Neural progenitor cell (in vitro differentiated cells): ENCODE measurements at regions not wholly inside any gene's neighbourhood (a gene's known extent, or its start where the extent isn't known, plus 50 kb on each side); places are given as distances from the start of the nearest gene placed in this dataset.
"Not testable (repeated sequence)": the region's sequence is repeated elsewhere in the genome, so short reads cannot be mapped to it uniquely, and the experiment has no call there.

Experiments used
- DNase-seq: peaks from one replicate; pipeline ENCODE4 v3.0.0-alpha.2; 2016; ENCODE audit warnings: low spot score
- H2AFZ ChIP-seq: fragments of 200-600 bp; sonication (generic); replicated peaks from 2 replicates; pipeline ENCODE4 v1.6.1; 2016; ENCODE audit warnings: antibody characterized with exemption
- H3F3A ChIP-seq: fragments of 200-600 bp; sonication (generic); 2 replicates; pipeline ENCODE4 v1.6.1; 2016; ENCODE audit warnings: antibody characterized with exemption, low read depth
- H3K27ac ChIP-seq: fragments of 200-600 bp; sonication (generic); 2 replicates; pipeline ENCODE4 v1.5.1; 2016; ENCODE audit warnings: mild to moderate bottlenecking
- H3K27me3 ChIP-seq: fragments of 200-600 bp; sonication (generic); 2 replicates; pipeline ENCODE4 v1.6.1; 2016; ENCODE audit warnings: mild to moderate bottlenecking, moderate library complexity
- H3K36me3 ChIP-seq: fragments of 200-600 bp; sonication (generic); 2 replicates; pipeline ENCODE4 v1.5.1; 2016
- H3K4me1 ChIP-seq: fragments of 200-600 bp; sonication (generic); 2 replicates; pipeline ENCODE4 v1.6.1; 2016; ENCODE audit warnings: mixed run types
- H3K4me2 ChIP-seq: fragments of 200-600 bp; sonication (generic); 2 replicates; pipeline ENCODE4 v1.6.1; 2016
- H3K4me3 ChIP-seq: fragments of 200-600 bp; sonication (generic); 2 replicates; pipeline ENCODE4 v1.5.1; 2016
- H3K79me2 ChIP-seq: fragments of 200-600 bp; sonication (generic); 2 replicates; pipeline ENCODE4 v1.6.1; 2016; ENCODE audit warnings: low read depth
- H3K9ac ChIP-seq: fragments of 200-600 bp; sonication (generic); 2 replicates; pipeline ENCODE4 v1.6.1; 2016
- H3K9me3 ChIP-seq: fragments of 200-600 bp; sonication (generic); 2 replicates; pipeline ENCODE4 v1.5.1; 2016; ENCODE audit warnings: low read depth
- H4K20me1 ChIP-seq: fragments of 200-600 bp; sonication (generic); 2 replicates; pipeline ENCODE4 v1.6.1; 2016; ENCODE audit warnings: low read depth
- H3K27ac Mint-ChIP-seq: 3 replicates; pipeline ENCODE4 v1.8.0; 2021; ENCODE audit warnings: mixed read lengths
- H3K27me3 Mint-ChIP-seq: 2 replicates; pipeline ENCODE4 v1.8.0; 2022; ENCODE audit warnings: low read depth, mild to moderate bottlenecking, inconsistent platforms, moderate library complexity, mixed read lengths; ENCODE audit not compliant: insufficient read depth
- H3K36me3 Mint-ChIP-seq: 3 replicates; pipeline ENCODE4 v1.8.0; 2021; ENCODE audit warnings: mixed read lengths
- H3K4me1 Mint-ChIP-seq: 3 replicates; pipeline ENCODE4 v1.8.0; 2021; ENCODE audit warnings: mixed read lengths
- H3K4me3 Mint-ChIP-seq: 3 replicates; pipeline ENCODE4 v1.8.0; 2021; ENCODE audit warnings: mild to moderate bottlenecking, moderate library complexity, mixed read lengths
- H3K9me3 Mint-ChIP-seq: 3 replicates; pipeline ENCODE4 v1.8.0; 2020; ENCODE audit warnings: mixed read lengths
- EZH2 ChIP-seq: fragments of 200-600 bp; sonication (generic); IDR thresholded peaks from 2 replicates; pipeline ENCODE4 v1.6.1; 2017; ENCODE audit warnings: antibody characterized with exemption, mild to moderate bottlenecking, moderate library complexity
- EZH2phosphoT487 ChIP-seq: fragments of 200-600 bp; sonication (generic); IDR thresholded peaks from 2 replicates; pipeline ENCODE4 v1.6.1; 2017; ENCODE audit warnings: antibody characterized with exemption
- TF ChIP-seq, protein P1 (sequence below): fragments of 200-600 bp; sonication (generic); IDR thresholded peaks from 2 replicates; pipeline ENCODE4 v1.5.1; 2017; ENCODE audit warnings: antibody characterized with exemption, mild to moderate bottlenecking

GRCh38 chr4:66123831-66124413 lies 453.6 kb upstream of the EPHA5 start:
- no peak overlapping the region for H3K27ac ChIP-seq
- no peak overlapping the region for H3K27ac Mint-ChIP-seq
- no peak overlapping the region for H3K4me2 ChIP-seq
- no peaks in the 10 kb centered on the region for H4K20me1 ChIP-seq
- H3K4me1 ChIP-seq: no peaks in the 10 kb centered on the region
- no peaks in the 10 kb centered on the region for H3K9me3 ChIP-seq
- no peaks in the 10 kb centered on the region for H3K27me3 ChIP-seq
- no peaks in the 10 kb centered on the region for H3K9me3 Mint-ChIP-seq
- H3F3A ChIP-seq: no peaks in the 10 kb centered on the region
- no peaks in the 10 kb centered on the region for H3K36me3 ChIP-seq
- H3K4me3 Mint-ChIP-seq: peak overlapping the region; percentile 13
- no peak overlapping the region for H3K9ac ChIP-seq
- no peaks in the 10 kb centered on the region for H3K27me3 Mint-ChIP-seq
- no peaks in the 10 kb centered on the region for H3K36me3 Mint-ChIP-seq
- no peak for TF ChIP-seq EZH2phosphoT487
- TF ChIP-seq, protein P1, sequence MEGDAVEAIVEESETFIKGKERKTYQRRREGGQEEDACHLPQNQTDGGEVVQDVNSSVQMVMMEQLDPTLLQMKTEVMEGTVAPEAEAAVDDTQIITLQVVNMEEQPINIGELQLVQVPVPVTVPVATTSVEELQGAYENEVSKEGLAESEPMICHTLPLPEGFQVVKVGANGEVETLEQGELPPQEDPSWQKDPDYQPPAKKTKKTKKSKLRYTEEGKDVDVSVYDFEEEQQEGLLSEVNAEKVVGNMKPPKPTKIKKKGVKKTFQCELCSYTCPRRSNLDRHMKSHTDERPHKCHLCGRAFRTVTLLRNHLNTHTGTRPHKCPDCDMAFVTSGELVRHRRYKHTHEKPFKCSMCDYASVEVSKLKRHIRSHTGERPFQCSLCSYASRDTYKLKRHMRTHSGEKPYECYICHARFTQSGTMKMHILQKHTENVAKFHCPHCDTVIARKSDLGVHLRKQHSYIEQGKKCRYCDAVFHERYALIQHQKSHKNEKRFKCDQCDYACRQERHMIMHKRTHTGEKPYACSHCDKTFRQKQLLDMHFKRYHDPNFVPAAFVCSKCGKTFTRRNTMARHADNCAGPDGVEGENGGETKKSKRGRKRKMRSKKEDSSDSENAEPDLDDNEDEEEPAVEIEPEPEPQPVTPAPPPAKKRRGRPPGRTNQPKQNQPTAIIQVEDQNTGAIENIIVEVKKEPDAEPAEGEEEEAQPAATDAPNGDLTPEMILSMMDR: no peak
- no peak overlapping the region for H3K4me3 ChIP-seq
- peaks cover 22% of the 10 kb centered on the region for H3K4me1 Mint-ChIP-seq
- no peak overlapping the region for H2AFZ ChIP-seq
- no peaks in the 10 kb centered on the region for H3K79me2 ChIP-seq
- DNase-seq: no peak

- Histone ChIP-seq H3K79me2 (no peaks in the 10 kb centered on the region), H3K27ac (no peak overlapping the region), H4K20me1 (no peaks in the 10 kb centered on the region), H3K4me1 (no peaks in the 10 kb centered on the region), H3K36me3 (no peaks in the 10 kb centered on the region), H3K9ac (no peak overlapping the region), H3K9me3 (no peaks in the 10 kb centered on the region), H3F3A (no peaks in the 10 kb centered on the region), H3K27me3 (no peaks in the 10 kb centered on the region), H3K4me3 (no peak overlapping the region), H2AFZ (no peak overlapping the region), H3K4me2 (no peak overlapping the region)
- H3K27ac Mint-ChIP-seq: no peak overlapping the region
- H3K36me3 Mint-ChIP-seq: no peaks in the 10 kb centered on the region
- H3K27me3 Mint-ChIP-seq: no peaks in the 10 kb centered on the region
- H3K4me1 Mint-ChIP-seq: peaks cover 22% of the 10 kb centered on the region
- no peak for DNase-seq
- no peak overlapping the region for H3K4me3 Mint-ChIP-seq
- H3K9me3 Mint-ChIP-seq: no peaks in the 10 kb centered on the region
- TF ChIP-seq, protein P1: no peak
- no peak for TF ChIP-seq EZH2
- no peak for TF ChIP-seq EZH2phosphoT487
Measured at GRCh38 chr4:66123190-66123589, 452.9 kb upstream of the EPHA5 start.

GRCh38 chr4:66115231-66115630 lies 444.9 kb upstream of the EPHA5 start:
- H3K4me1 Mint-ChIP-seq, H3K4me3 ChIP-seq, H3K4me2 ChIP-seq, H3K27ac Mint-ChIP-seq, H3K27me3 Mint-ChIP-seq, H3K79me2 ChIP-seq, H3K27me3 ChIP-seq, H2AFZ ChIP-seq, H3K36me3 Mint-ChIP-seq, H3K4me3 Mint-ChIP-seq, H3K9me3 Mint-ChIP-seq, H3K36me3 ChIP-seq, H3K9ac ChIP-seq, DNase-seq, H4K20me1 ChIP-seq, H3K27ac ChIP-seq, H3K9me3 ChIP-seq, H3K4me1 ChIP-seq, H3F3A ChIP-seq: not testable (repeated sequence)

- Mint-ChIP-seq H3K36me3 (no peaks in the 10 kb centered on the region), H3K4me3 (no peak overlapping the region), H3K27ac (no peak overlapping the region), H3K27me3 (no peaks in the 10 kb centered on the region), H3K4me1 (no peaks in the 10 kb centered on the region), H3K9me3 (peaks cover 4% of the 10 kb centered on the region)
- no peak for DNase-seq
- no peaks in the 10 kb centered on the region for H3K9me3 ChIP-seq
- H2AFZ ChIP-seq: no peak overlapping the region
- no peak overlapping the region for H3K4me2 ChIP-seq
- H3K27ac ChIP-seq: no peak overlapping the region
- no peaks in the 10 kb centered on the region for H3F3A ChIP-seq
- no peaks in the 10 kb centered on the region for H3K79me2 ChIP-seq
- H3K9ac ChIP-seq: no peak overlapping the region
- no peaks in the 10 kb centered on the region for H3K36me3 ChIP-seq
- no peak overlapping the region for H3K4me3 ChIP-seq
- no peaks in the 10 kb centered on the region for H3K27me3 ChIP-seq
- TF ChIP-seq, protein P1: peak; percentile 9
- no peak for TF ChIP-seq EZH2
- H3K4me1 ChIP-seq: no peaks in the 10 kb centered on the region
- no peaks in the 10 kb centered on the region for H4K20me1 ChIP-seq
Measured at GRCh38 chr4:66108898-66109297, 438.6 kb upstream of the EPHA5 start.
